Muscle layer of duodenum (tissue), 2 donors: ENCODE measurements at regions not wholly inside any gene's neighbourhood (a gene's known extent, or its start where the extent isn't known, plus 50 kb on each side); places are given as distances from the start of the nearest gene placed in this dataset.

Source experiments
- H3K27ac ChIP-seq: one replicate; pipeline ENCODE4 v1.7.0; 2013; ENCODE audit warnings: mild to moderate bottlenecking, low read length
- H3K27me3 ChIP-seq: one replicate; pipeline ENCODE4 v1.7.0; 2013; ENCODE audit warnings: low read depth, mild to moderate bottlenecking, control low read depth, low read length
- H3K36me3 ChIP-seq, 2 donors: one replicate each; pipeline ENCODE4 v1.7.0; 2013; ENCODE audit warnings: low read length in 2 of 2, control low read depth in 1 of 2, mild to moderate bottlenecking in 1 of 2; ENCODE audit not compliant: insufficient read depth in 2 of 2, control insufficient read depth in 1 of 2
- H3K4me1 ChIP-seq, 2 donors: one replicate each; pipeline ENCODE4 v1.7.0; 2013; ENCODE audit warnings: low read length in 2 of 2, mild to moderate bottlenecking in 2 of 2, control low read depth in 1 of 2, moderate library complexity in 1 of 2; ENCODE audit not compliant: insufficient read depth in 2 of 2, control insufficient read depth in 1 of 2
- H3K4me3 ChIP-seq, 2 donors: one replicate each; pipeline ENCODE4 v1.7.0; 2013; ENCODE audit warnings: low read length in 2 of 2, low read depth in 1 of 2, mild to moderate bottlenecking in 1 of 2
- H3K9me3 ChIP-seq, 2 donors: one replicate each; pipeline ENCODE4 v1.7.0; 2013; ENCODE audit warnings: low read length in 2 of 2, control low read depth in 1 of 2, mild to moderate bottlenecking in 1 of 2; ENCODE audit not compliant: control insufficient read depth in 1 of 2
- donor health status: healthy.

GRCh38 chr6:105501826-105502344 is 99.0 kb upstream of the PREP start:
- Histone ChIP-seq H3K36me3 (no peaks in the 10 kb centered on the region), H3K9me3 (no peaks in the 10 kb centered on the region), H3K4me1 (peaks cover 0 to 6% of the 10 kb centered on the region in 2 donors), H3K4me3 (no peak overlapping the region), H3K27ac (no peak overlapping the region), H3K27me3 (no peaks in the 10 kb centered on the region)

DNA sequence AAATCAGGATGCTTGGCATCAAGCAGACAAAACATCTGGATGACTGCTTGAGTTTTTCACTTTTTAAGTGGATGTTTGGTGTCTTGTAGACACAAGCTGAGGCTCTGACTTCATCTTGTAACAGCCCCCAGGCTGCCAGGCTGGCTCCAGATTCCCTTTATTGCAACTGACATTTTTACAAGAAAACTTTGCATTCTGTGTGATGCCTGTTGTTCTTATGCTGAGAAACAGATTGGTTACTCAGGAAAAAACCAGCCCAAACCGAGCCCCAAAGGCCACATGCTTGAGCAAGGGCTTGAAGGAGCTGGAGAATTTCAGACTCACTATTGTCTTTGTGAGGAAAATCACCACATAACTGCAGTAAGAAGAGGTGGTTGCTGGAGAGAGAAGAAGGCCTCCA is 98.4 kb upstream of the PREP start:
- Histone ChIP-seq H3K4me3 (no peak overlapping the region), H3K9me3 (no peaks in the 10 kb centered on the region), H3K27me3 (no peaks in the 10 kb centered on the region), H3K4me1 (peaks cover 0 to 6% of the 10 kb centered on the region in 2 donors), H3K27ac (no peak overlapping the region), H3K36me3 (no peaks in the 10 kb centered on the region)

GRCh38 chr6:105500693-105501092 is 97.8 kb upstream of the PREP start:
- Histone ChIP-seq H3K36me3 (no peaks in the 10 kb centered on the region), H3K9me3 (no peaks in the 10 kb centered on the region), H3K27ac (no peak overlapping the region), H3K27me3 (no peaks in the 10 kb centered on the region), H3K4me3 (no peak overlapping the region), H3K4me1 (peaks cover 0 to 6% of the 10 kb centered on the region in 2 donors)

DNA sequence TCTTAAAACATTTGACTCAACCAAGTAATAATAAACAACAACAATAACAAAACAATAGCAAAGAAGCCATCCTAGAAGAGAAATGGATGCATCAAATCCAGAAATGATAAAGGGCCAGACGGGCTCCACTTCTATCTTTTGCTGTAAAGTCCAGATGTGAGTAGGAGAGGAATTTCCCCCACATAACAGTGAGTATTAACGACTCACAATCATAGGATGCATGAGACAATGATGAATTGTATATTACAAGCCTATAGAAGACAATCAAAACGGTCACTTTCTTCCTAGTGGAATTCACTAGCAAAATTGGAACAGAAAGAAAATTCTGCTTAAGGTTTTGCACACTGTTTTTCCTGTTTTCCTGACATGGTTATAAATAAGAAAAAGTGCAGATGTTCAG is 97.0 kb upstream of the PREP start:
- Histone ChIP-seq H3K36me3 (no peaks in the 10 kb centered on the region), H3K9me3 (no peaks in the 10 kb centered on the region), H3K4me1 (peaks cover 0 to 6% of the 10 kb centered on the region in 2 donors), H3K27me3 (no peaks in the 10 kb centered on the region), H3K4me3 (no peak overlapping the region), H3K27ac (no peak overlapping the region)

- H3K27me3 ChIP-seq = no peaks in the 10 kb centered on the region
- H3K4me3 ChIP-seq = no peak overlapping the region
- no peaks in the 10 kb centered on the region for H3K36me3 ChIP-seq
- H3K4me1 ChIP-seq = peaks cover 0 to 3% of the 10 kb centered on the region in 2 donors
- no peak overlapping the region for H3K27ac ChIP-seq
- no peaks in the 10 kb centered on the region for H3K9me3 ChIP-seq
These were observed 96.4 kb upstream of the PREP start for GRCh38 chr6:105499136-105499870.

DNA sequence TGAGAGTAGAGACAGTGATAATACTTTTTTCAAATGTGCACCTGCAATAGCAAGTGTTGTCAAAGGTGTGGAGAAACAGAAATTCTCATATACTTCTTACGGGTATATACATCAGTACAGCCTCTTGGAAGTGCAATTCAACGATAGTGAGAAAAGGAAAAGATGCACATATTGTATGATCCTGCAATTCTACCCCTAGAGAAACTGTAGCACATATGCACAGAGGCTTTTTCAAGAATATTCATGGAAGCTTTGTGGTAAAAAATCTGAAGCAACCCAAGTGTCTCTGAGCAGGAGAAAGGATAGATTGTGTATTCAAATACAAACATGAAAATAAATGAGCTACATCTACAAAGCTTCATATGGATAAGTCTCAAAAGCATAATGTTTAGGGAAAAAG is 94.7 kb upstream of the PREP start:
- H3K27me3 ChIP-seq = no peaks in the 10 kb centered on the region
- H3K9me3 ChIP-seq = no peaks in the 10 kb centered on the region
- H3K4me1 ChIP-seq = no peaks in the 10 kb centered on the region
- H3K4me3 ChIP-seq = no peak overlapping the region
- H3K36me3 ChIP-seq = no peaks in the 10 kb centered on the region
- no peak overlapping the region for H3K27ac ChIP-seq

DNA sequence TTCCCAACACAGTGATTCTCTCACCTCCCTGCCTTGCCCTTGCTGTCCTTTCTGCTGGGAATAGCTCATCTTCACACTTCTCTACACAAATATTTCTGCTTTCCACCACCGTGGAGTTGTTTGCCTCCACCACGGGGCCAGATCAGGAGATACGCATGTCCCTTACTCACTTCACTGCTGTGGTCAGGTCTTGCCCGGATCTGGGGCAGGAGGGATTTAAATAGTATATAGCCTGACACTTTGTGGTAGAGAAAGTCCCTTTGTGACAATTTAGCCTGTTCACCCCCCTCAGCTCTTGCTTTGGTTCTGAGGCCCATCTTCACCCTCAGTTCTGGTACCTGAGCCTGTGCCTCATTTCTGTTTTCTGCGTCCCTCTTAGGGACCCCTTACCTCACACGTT is 92.6 kb upstream of the PREP start:
- no peak overlapping the region for H3K4me3 ChIP-seq
- H3K27me3 ChIP-seq = no peaks in the 10 kb centered on the region

GRCh38 chr6:105494688-105495087 is 91.8 kb upstream of the PREP start:
- Histone ChIP-seq H3K4me3 (no peak overlapping the region), H3K27ac (no peak overlapping the region), H3K4me1 (no peaks in the 10 kb centered on the region), H3K36me3 (no peaks in the 10 kb centered on the region), H3K9me3 (no peaks in the 10 kb centered on the region), H3K27me3 (no peaks in the 10 kb centered on the region)

More for the DNA sequence above, 92.6 kb upstream of the PREP start:
- H3K36me3 ChIP-seq = no peaks in the 10 kb centered on the region
- no peaks in the 10 kb centered on the region for H3K9me3 ChIP-seq
- H3K4me1 ChIP-seq = no peaks in the 10 kb centered on the region
- H3K27ac ChIP-seq = no peak overlapping the region

GRCh38 chr6:105493736-105494135 is 90.9 kb upstream of the PREP start:
- peaks cover 0 to 8% of the 10 kb centered on the region in 2 donors for H3K4me1 ChIP-seq
- no peak overlapping the region for H3K4me3 ChIP-seq
- no peaks in the 10 kb centered on the region for H3K27me3 ChIP-seq
- H3K36me3 ChIP-seq = no peaks in the 10 kb centered on the region
- no peak overlapping the region for H3K27ac ChIP-seq
- H3K9me3 ChIP-seq = no peaks in the 10 kb centered on the region

DNA sequence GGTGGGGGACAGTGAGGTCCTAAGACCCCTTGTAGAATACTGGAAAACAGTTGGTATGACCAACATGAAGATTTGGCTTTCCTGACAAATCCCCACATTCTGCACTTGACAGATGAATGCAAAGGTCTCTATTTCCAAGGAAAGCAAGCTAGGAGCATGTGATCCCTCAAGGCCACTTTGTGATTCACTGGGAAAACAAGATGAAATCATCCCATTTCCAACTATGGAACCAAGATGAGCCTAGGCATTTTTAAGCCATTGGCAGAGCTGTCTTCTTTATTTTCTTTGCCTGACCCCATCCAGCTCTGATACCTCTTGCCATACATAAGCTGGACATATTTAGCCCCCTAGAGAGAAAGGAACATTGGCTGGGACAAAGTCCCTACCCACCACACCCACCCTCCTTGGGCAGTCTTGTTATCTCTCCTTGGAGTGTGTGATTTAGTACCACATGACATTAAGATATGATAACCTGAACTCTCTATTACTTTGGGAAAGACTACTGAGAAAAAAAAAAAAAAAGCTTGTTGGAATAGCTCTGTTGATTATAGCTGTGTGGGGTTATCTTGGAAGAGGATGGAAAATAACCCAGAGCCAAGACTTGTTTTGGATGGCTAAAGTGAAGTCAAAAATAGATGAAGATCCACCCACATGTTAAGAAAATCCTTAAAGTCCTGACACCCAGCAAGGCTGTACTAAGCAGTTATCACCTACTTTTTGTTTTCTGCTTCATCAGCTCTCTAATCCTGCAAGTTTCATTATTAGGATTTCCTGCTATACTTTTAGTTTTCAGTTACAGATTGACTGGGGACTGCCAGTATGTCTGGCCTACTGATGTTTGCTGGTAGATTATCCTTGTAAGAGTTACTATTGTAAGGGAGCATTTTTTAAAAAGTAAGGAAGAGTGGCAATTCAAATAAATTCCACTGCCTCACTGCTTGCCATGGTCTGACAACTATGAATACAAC is 90.1 kb upstream of the PREP start:
- Histone ChIP-seq H3K27ac (no peak overlapping the region), H3K36me3 (no peaks in the 10 kb centered on the region), H3K27me3 (no peaks in the 10 kb centered on the region), H3K9me3 (no peaks in the 10 kb centered on the region), H3K4me1 (peaks cover 0 to 15% of the 10 kb centered on the region in 2 donors), H3K4me3 (no peak overlapping the region)

- Histone ChIP-seq H3K4me1 (peaks cover 0 to 22% of the 10 kb centered on the region in 2 donors), H3K36me3 (no peaks in the 10 kb centered on the region), H3K27ac (no peak overlapping the region), H3K27me3 (no peaks in the 10 kb centered on the region), H3K4me3 (no peak overlapping the region), H3K9me3 (no peaks in the 10 kb centered on the region)
These were observed 86.3 kb upstream of the PREP start for GRCh38 chr6:105489216-105489530.
